A673 (cell line): ENCODE measurements at regions not wholly inside any gene's neighbourhood (a gene's known extent, or its start where the extent isn't known, plus 50 kb on each side); places are given as distances from the start of the nearest gene placed in this dataset.

Source experiments
- EZH2 ChIP-seq: fragments of 200-600 bp; sonication (generic); IDR thresholded peaks from 2 replicates; pipeline ENCODE4 v1.6.1; 2017; ENCODE audit warnings: borderline replicate concordance, low read depth, mild to moderate bottlenecking, mixed read lengths, antibody characterized with exemption, low read length; ENCODE audit not compliant: poor library complexity, severe bottlenecking
- TF ChIP-seq, protein P1 (sequence below): fragments of 300-800, 200-600 bp; sonication (generic); conservative IDR thresholded peaks from 2 replicates; pipeline ENCODE4 v1.5.1; 2017; ENCODE audit warnings: low read depth, mild to moderate bottlenecking, antibody characterized with exemption, low read length, moderate library complexity, mixed read lengths

GRCh38 chr15:38174691-38175090, 77.9 kb upstream of the SPRED1 start:
- TF ChIP-seq, protein P1, sequence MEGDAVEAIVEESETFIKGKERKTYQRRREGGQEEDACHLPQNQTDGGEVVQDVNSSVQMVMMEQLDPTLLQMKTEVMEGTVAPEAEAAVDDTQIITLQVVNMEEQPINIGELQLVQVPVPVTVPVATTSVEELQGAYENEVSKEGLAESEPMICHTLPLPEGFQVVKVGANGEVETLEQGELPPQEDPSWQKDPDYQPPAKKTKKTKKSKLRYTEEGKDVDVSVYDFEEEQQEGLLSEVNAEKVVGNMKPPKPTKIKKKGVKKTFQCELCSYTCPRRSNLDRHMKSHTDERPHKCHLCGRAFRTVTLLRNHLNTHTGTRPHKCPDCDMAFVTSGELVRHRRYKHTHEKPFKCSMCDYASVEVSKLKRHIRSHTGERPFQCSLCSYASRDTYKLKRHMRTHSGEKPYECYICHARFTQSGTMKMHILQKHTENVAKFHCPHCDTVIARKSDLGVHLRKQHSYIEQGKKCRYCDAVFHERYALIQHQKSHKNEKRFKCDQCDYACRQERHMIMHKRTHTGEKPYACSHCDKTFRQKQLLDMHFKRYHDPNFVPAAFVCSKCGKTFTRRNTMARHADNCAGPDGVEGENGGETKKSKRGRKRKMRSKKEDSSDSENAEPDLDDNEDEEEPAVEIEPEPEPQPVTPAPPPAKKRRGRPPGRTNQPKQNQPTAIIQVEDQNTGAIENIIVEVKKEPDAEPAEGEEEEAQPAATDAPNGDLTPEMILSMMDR: no peak
- no peak for TF ChIP-seq EZH2
